ENCODE measurements at regions not wholly inside any gene's neighbourhood (a gene's known extent, or its start where the extent isn't known, plus 50 kb on each side); places are given as distances from the start of the nearest gene placed in this dataset.

DNA sequence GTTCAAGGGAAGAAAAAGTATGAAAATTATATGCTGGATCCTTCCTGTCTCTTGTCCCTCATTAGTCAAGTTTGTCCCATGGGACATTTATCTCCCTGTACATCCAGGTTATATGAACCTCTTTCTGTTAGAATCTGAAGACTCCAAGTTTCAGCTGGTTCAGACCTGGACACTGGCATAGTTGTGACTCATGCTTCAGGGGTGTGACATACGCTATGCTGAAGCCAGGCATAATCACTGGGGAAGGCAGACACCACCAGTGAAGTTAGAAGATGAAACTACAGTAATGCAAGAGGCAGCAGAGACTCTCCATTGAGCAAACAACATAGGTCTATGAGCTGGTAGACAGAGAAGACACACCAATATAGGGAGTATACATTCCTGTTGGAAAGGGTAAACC, 269.7 kb upstream of the SLC8A1 start:
- Mint-ChIP-seq H3K9me3 (no peaks in the 10 kb centered on the region), H3K4me3 (no peak overlapping the region), H3K36me3 (ENCODE audit: insufficient read depth) (no peaks in the 10 kb centered on the region), H3K27me3 (no peaks in the 10 kb centered on the region), H3K27ac (ENCODE audit: low read depth) (no peak overlapping the region), H3K4me1 (no peaks in the 10 kb centered on the region)
- ATAC-seq (replicated peaks; ENCODE audit: extremely low read depth, poor library complexity, severe bottlenecking) (no peak), DNase-seq (ENCODE audit: low spot score in 2 of 2) (no peak)

DNA sequence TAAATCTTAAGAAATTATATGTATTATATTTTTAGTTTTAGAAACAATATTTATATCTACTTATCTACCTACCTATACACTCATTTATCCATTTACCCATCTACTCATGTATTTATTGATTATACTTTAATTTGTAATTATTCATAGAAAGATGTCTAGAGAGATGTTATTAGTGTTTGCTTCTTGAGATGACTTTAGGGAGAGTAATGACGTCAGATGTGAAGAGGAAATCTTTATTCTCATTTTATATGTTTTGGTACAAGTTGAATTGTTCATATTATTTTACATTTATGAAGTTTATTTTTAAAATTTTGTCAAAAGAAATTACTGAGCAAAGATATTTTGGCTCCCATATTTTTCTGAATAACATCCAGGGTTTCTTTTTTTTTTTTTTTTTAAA, 271.3 kb upstream of the SLC8A1 start:
- ATAC-seq (replicated peaks; ENCODE audit: extremely low read depth, poor library complexity, severe bottlenecking) = no peak
- no peaks in the 10 kb centered on the region for H3K9me3 Mint-ChIP-seq
- H3K36me3 Mint-ChIP-seq (ENCODE audit: insufficient read depth) = no peaks in the 10 kb centered on the region
- no peak overlapping the region for H3K27ac Mint-ChIP-seq (ENCODE audit: low read depth)
- no peak overlapping the region for H3K4me3 Mint-ChIP-seq
- H3K4me1 Mint-ChIP-seq = no peaks in the 10 kb centered on the region
- no peaks in the 10 kb centered on the region for H3K27me3 Mint-ChIP-seq
- DNase-seq (ENCODE audit: low spot score in 2 of 2) = no peak

DNA sequence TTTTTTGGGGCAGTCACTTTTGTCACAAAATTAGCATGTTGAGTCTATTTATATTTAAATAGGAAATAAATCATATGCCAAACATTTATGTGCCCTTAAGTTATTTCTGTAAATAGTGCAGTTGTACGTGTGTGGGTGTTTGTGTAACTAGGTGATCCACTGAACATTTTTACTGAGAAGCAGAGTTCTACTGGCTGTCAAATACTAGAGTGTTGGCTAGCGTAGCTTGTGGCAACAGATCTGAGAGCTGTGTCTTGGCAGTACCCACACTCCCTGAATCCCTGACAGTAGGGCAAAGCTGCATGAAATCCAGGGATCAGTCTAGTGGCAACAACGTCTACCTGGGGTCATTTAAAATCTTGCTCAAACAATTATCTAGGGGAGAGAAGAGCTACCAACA, 273.1 kb upstream of the SLC8A1 start:
- H3K27me3 Mint-ChIP-seq = no peaks in the 10 kb centered on the region
- no peak overlapping the region for H3K4me3 Mint-ChIP-seq
- no peaks in the 10 kb centered on the region for H3K36me3 Mint-ChIP-seq (ENCODE audit: insufficient read depth)
- no peak overlapping the region for H3K27ac Mint-ChIP-seq (ENCODE audit: low read depth)
- no peaks in the 10 kb centered on the region for H3K9me3 Mint-ChIP-seq
- no peak for DNase-seq (ENCODE audit: low spot score in 2 of 2)
- H3K4me1 Mint-ChIP-seq = no peaks in the 10 kb centered on the region
- ATAC-seq (replicated peaks; ENCODE audit: extremely low read depth, poor library complexity, severe bottlenecking) = no peak

DNA sequence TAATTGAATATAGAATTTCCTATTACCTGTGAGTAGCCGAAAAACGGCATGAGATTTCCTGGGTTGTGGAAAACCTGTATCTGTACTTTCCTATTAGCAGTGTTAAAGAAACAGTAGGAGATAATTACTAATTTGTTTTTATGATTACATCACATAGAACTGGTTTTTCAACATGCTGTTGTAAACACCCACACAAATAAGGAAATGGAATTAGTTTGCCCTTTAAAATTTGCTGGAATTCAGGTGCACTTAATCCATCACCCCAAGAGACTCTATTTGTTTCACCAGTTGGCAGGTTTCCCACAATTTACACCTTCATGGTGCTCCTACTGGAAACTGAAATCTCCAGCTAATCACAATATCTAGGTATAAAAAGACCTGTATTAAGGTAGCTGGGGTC, 274.1 kb upstream of the SLC8A1 start:
- DNase-seq (ENCODE audit: low spot score in 2 of 2) (no peak), ATAC-seq (replicated peaks; ENCODE audit: extremely low read depth, poor library complexity, severe bottlenecking) (no peak)
- no peaks in the 10 kb centered on the region for H3K36me3 Mint-ChIP-seq (ENCODE audit: insufficient read depth)
- no peaks in the 10 kb centered on the region for H3K9me3 Mint-ChIP-seq
- H3K27me3 Mint-ChIP-seq = no peaks in the 10 kb centered on the region
- H3K27ac Mint-ChIP-seq (ENCODE audit: low read depth) = no peak overlapping the region
- no peaks in the 10 kb centered on the region for H3K4me1 Mint-ChIP-seq
- H3K4me3 Mint-ChIP-seq = no peak overlapping the region

DNA sequence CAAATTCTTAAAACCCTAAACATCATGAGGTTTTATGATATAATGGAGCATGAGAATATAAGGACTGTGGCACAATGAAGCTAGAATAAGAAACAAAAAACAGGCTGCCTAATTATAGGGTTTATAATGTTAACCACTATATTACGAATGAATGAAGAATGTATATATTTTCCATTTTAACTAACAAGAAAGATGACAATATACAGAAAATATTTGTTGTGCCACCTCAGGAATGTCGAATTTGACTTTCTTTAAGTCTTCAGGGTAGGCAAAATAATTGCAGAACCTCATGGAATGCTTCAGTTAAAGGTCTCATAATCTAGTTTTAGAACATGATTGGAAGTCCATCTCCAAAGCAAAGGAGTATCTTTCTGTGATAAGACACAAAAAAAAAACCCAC, 282.9 kb upstream of the SLC8A1 start:
- Mint-ChIP-seq H3K36me3 (ENCODE audit: insufficient read depth) (no peaks in the 10 kb centered on the region), H3K27me3 (no peaks in the 10 kb centered on the region), H3K4me1 (no peaks in the 10 kb centered on the region)

DNA sequence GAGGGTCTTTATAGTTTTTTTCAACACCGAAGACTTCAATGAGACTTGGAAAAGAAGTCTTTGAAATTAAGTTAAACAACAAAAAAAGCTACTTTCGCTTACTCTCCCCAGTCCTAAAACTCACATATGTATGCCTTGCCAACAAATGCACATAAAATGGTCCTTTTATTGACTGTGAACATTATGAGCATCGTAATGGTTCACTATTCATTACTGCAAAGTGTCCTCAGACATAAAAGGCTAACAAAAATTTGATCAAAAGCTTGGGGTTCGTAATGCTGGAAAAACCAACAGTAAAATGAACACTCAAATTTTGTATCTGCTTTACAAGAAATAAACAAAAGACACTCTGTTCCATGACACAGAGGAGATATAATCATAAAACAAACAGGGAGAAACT, 285.3 kb upstream of the SLC8A1 start:
- ATAC-seq (replicated peaks; ENCODE audit: extremely low read depth, poor library complexity, severe bottlenecking) (no peak), DNase-seq (ENCODE audit: low spot score in 2 of 2) (no peak)
- H3K4me3 Mint-ChIP-seq = no peak overlapping the region
- H3K27ac Mint-ChIP-seq (ENCODE audit: low read depth) = no peak overlapping the region
- no peaks in the 10 kb centered on the region for H3K36me3 Mint-ChIP-seq (ENCODE audit: insufficient read depth)
- H3K4me1 Mint-ChIP-seq = no peaks in the 10 kb centered on the region
- H3K9me3 Mint-ChIP-seq = no peaks in the 10 kb centered on the region
- H3K27me3 Mint-ChIP-seq = no peaks in the 10 kb centered on the region

More for the DNA sequence above, 282.9 kb upstream of the SLC8A1 start:
- Mint-ChIP-seq H3K9me3 (no peaks in the 10 kb centered on the region), H3K27ac (ENCODE audit: low read depth) (no peak overlapping the region), H3K4me3 (no peak overlapping the region)
- DNase-seq (ENCODE audit: low spot score in 2 of 2) = no peak
- no peak for ATAC-seq (replicated peaks; ENCODE audit: extremely low read depth, poor library complexity, severe bottlenecking)

DNA sequence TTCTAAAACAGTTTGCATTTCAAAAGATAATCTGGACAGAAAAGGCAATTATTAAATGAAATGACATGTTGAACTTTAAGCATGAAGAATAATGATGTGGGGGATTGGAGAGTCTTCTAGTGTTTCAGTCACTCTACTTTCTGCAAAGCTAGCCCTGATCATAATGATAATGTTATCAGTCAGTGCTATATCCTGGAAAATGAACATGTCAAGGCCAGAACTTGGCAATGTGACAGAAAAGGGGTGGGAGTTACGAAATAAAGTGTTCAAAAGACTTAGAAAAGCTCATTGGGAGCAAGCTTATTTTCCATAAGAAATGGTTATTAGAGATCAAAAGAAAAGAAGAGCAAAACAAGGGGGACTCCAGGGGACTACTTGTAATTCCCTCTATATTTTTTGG, 288.5 kb upstream of the SLC8A1 start:
- DNase-seq (ENCODE audit: low spot score in 2 of 2) (no peak), ATAC-seq (replicated peaks; ENCODE audit: extremely low read depth, poor library complexity, severe bottlenecking) (no peak)
- H3K36me3 Mint-ChIP-seq (ENCODE audit: insufficient read depth) = no peaks in the 10 kb centered on the region
- H3K4me1 Mint-ChIP-seq = no peaks in the 10 kb centered on the region
- no peak overlapping the region for H3K4me3 Mint-ChIP-seq
- no peak overlapping the region for H3K27ac Mint-ChIP-seq (ENCODE audit: low read depth)
- H3K27me3 Mint-ChIP-seq = no peaks in the 10 kb centered on the region
- H3K9me3 Mint-ChIP-seq = no peaks in the 10 kb centered on the region

DNA sequence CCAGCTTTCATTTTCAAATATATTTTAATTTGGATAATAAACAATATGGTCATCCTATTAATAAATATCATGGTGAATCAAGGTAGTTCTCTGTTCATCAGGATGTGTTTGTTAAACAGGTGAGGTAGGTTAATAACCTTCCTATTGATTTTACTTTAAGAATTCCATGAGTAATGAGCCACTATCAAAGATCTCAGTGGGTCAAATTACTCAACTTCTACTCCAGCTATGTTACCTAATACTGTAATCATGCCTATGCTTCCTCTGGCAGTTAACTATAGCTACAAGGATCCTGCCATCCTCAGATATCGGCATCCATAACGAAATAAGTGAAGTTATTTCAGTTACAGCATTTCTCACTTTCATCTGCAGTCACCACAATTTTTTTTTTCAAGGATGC, 289.6 kb upstream of the SLC8A1 start:
- Mint-ChIP-seq H3K27ac (ENCODE audit: low read depth) (no peak overlapping the region), H3K27me3 (no peaks in the 10 kb centered on the region), H3K4me1 (no peaks in the 10 kb centered on the region), H3K36me3 (ENCODE audit: insufficient read depth) (no peaks in the 10 kb centered on the region), H3K4me3 (no peak overlapping the region), H3K9me3 (peaks cover 2% of the 10 kb centered on the region)
- ATAC-seq (replicated peaks; ENCODE audit: extremely low read depth, poor library complexity, severe bottlenecking) (no peak), DNase-seq (ENCODE audit: low spot score in 2 of 2) (no peak)

DNA sequence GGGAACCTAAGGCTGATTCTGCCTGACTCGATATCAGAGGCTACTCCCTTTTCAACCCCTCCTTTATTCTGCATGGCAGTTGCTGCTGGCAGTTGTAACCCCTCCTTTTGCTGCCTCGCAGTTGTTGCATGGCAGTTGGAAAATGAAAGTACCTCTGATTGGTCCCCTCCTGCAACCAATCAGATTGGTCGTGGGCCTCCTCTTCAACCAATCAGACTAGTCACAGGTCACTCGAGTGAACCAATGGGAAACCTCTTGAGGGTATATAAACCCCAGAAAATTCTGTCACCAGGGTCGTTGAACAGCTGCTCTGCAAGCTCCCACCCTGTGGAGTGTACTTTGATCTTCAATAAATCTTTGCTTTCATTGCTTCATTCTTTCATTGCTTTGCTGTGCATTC, 294.3 kb upstream of the SLC8A1 start:
- no peaks in the 10 kb centered on the region for H3K4me1 Mint-ChIP-seq
- peaks cover 9% of the 10 kb centered on the region for H3K9me3 Mint-ChIP-seq
- H3K27ac Mint-ChIP-seq (ENCODE audit: low read depth) = no peak overlapping the region
- H3K4me3 Mint-ChIP-seq = no peak overlapping the region
- no peaks in the 10 kb centered on the region for H3K27me3 Mint-ChIP-seq
- no peak for ATAC-seq (replicated peaks; ENCODE audit: extremely low read depth, poor library complexity, severe bottlenecking)
- no peak for DNase-seq (ENCODE audit: low spot score in 2 of 2)
- H3K36me3 Mint-ChIP-seq (ENCODE audit: insufficient read depth) = no peaks in the 10 kb centered on the region

DNA sequence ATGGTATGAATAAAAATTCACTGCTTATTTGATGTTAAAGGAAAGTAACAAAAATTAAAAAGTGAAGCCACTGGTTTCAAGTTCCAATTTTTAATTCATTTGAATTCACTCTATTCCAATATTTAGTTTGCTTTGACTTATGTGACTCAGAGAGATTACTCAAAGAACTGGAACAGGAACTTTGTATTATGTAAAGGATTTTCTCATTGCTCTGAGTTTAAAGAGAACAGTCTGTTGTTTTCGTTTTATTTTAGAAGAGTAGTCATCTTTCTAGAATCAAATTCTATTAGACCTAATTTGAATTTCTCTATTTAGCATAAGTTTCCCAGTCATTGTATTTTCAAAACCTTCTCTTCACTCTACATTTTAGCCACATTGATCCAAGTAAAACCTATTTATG, 300.1 kb upstream of the SLC8A1 start:
- ATAC-seq (replicated peaks; ENCODE audit: extremely low read depth, poor library complexity, severe bottlenecking) (no peak), DNase-seq (ENCODE audit: low spot score in 2 of 2) (no peak)
- H3K27ac Mint-ChIP-seq (ENCODE audit: low read depth) = no peak overlapping the region
- no peaks in the 10 kb centered on the region for H3K36me3 Mint-ChIP-seq (ENCODE audit: insufficient read depth)
- H3K4me1 Mint-ChIP-seq = no peaks in the 10 kb centered on the region
- H3K9me3 Mint-ChIP-seq = peaks cover 11% of the 10 kb centered on the region
- H3K27me3 Mint-ChIP-seq = no peaks in the 10 kb centered on the region
- H3K4me3 Mint-ChIP-seq = no peak overlapping the region

DNA sequence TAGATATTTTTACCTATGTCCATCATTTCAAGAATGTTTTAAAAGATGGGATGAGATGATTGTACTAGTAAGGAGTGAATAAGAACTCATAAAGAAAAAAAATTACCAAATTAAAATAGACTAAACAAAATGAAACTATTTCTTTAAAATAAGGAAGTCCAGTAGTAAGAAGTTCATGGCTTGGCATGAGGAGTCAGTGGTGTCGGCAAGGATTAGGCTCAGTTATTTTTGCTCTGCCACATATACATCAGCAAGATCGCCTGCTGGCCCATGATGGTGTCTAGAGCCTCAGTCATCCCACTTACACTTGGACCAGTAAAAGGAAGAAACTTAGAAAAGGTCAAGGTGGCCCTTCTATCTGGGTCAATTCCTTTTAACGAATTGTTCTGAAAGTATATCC, 300.9 kb upstream of the SLC8A1 start:
- H3K27ac Mint-ChIP-seq (ENCODE audit: low read depth) = no peak overlapping the region
- ATAC-seq (replicated peaks; ENCODE audit: extremely low read depth, poor library complexity, severe bottlenecking) = no peak
- H3K4me3 Mint-ChIP-seq = no peak overlapping the region

DNA sequence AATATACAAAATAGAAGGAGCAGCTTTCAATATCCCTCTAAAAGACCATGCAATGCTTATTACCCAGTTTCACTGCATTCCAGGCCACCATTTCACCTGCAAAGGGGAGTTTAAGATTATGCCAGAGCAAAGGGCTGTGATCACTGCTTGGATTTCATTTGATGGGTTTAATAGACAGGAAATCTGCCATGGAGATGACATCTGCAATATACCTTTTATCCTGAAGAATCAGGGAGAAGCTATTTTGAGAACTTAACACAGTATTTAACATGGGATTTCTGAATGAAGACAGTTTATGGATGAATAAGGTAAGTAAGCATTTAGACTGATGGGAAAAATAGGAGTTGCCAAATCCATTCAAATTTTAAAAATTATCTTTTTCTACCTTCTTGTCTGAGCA, 303.0 kb upstream of the SLC8A1 start:
- ATAC-seq (replicated peaks; ENCODE audit: extremely low read depth, poor library complexity, severe bottlenecking) (no peak), DNase-seq (ENCODE audit: low spot score in 2 of 2) (no peak)
- H3K27me3 Mint-ChIP-seq = no peaks in the 10 kb centered on the region
- H3K4me3 Mint-ChIP-seq = no peak overlapping the region
- no peaks in the 10 kb centered on the region for H3K36me3 Mint-ChIP-seq (ENCODE audit: insufficient read depth)
- no peak overlapping the region for H3K27ac Mint-ChIP-seq (ENCODE audit: low read depth)
- H3K4me1 Mint-ChIP-seq = no peaks in the 10 kb centered on the region
- H3K9me3 Mint-ChIP-seq = peaks cover 11% of the 10 kb centered on the region

More for the DNA sequence above, 300.9 kb upstream of the SLC8A1 start:
- no peak for DNase-seq (ENCODE audit: low spot score in 2 of 2)
- no peaks in the 10 kb centered on the region for H3K4me1 Mint-ChIP-seq
- H3K27me3 Mint-ChIP-seq = no peaks in the 10 kb centered on the region
- H3K9me3 Mint-ChIP-seq = peaks cover 6% of the 10 kb centered on the region
- H3K36me3 Mint-ChIP-seq (ENCODE audit: insufficient read depth) = no peaks in the 10 kb centered on the region

DNA sequence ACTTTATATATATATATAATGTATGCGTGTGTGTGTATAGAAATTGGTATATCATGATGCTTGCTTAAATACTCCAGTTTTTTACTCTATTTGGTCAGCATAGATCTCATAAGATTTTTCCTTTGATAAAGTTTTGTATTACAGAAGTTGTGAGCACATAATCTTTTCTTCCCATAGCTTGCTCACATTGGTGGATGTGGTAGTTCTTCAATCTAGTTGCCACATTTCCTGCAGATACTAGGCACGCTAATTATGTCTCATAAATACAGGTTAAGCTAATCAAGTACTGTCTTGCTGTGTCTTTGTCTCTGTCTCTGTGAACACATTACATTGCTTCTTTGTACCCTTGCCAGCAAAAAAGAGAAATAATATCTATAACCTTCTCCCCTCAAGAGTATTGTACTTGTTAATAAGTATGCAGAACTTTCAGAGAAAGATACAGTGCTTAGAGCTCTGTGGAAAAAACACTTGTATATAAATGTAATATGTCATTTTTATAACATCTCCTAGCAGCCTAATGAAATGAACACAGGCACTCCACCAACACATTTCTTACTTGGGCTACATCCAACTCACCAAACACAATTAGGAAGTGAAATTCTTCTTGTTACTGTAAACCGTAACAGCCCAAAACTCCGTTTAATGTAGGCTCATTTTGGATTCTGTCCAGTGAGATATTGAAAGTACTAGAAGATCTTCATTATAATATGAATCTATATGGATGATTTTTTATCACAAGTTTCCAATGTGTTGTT, 306.7 kb upstream of the SLC8A1 start:
- H3K4me1 Mint-ChIP-seq = no peaks in the 10 kb centered on the region
- H3K27me3 Mint-ChIP-seq = no peaks in the 10 kb centered on the region
- ATAC-seq (replicated peaks; ENCODE audit: extremely low read depth, poor library complexity, severe bottlenecking) (no peak), DNase-seq (ENCODE audit: low spot score in 2 of 2) (no peak)
- no peak overlapping the region for H3K27ac Mint-ChIP-seq (ENCODE audit: low read depth)
- H3K36me3 Mint-ChIP-seq (ENCODE audit: insufficient read depth) = no peaks in the 10 kb centered on the region
- H3K9me3 Mint-ChIP-seq = peaks cover 16% of the 10 kb centered on the region
- no peak overlapping the region for H3K4me3 Mint-ChIP-seq

Data from central memory CD8-positive, alpha-beta T cell (primary cell).